H1 (cell line): ENCODE measurements at regions not wholly inside any gene's neighbourhood (a gene's known extent, or its start where the extent isn't known, plus 50 kb on each side); places are given as distances from the start of the nearest gene placed in this dataset.
A peak's percentile ranks its signal among the peaks of the same experiment; 100 is the strongest.

Source experiments
- CTCF ChIA-PET: fragments of 300-600 bp; sonication (Branson Sonifier 250); formaldehyde crosslinking; loops from one replicate; lab custom pipeline; 2021; ENCODE audit not compliant: partially characterized antibody; lab: Charles Lee
- POLR2A ChIA-PET: fragments of 300-600 bp; sonication (Branson Sonifier 250); formaldehyde crosslinking; loops from one replicate; lab custom pipeline; 2021; ENCODE audit warnings: inconsistent platforms; ENCODE audit not compliant: partially characterized antibody; lab: Charles Lee
- DNase-seq, 2 experiments: peaks; one replicate each; pipeline versions ENCODE4 v3.0.0 to v3.0.0-alpha.2; 2010 to 2022; ENCODE audit warnings: low spot score in 2 of 2, low read depth in 1 of 2, mixed read lengths in 1 of 2
- FAIRE-seq: peaks from 2 replicates; lab custom pipeline; 2011; peaks lifted over from hg19 to GRCh38; lab: Jason Lieb, UNC
- H2AFZ ChIP-seq: 2 replicates; pipeline ENCODE4 v1.8.1; 2012; ENCODE audit warnings: low read length, inconsistent platforms
- H2AK5ac ChIP-seq: 2 replicates; pipeline ENCODE4 v1.6.1; 2013; ENCODE audit warnings: low read depth, low read length
- H2BK120ac ChIP-seq: replicated peaks from 2 replicates; pipeline ENCODE3; 2013; ENCODE audit warnings: low read depth, low read length, inconsistent platforms
- H2BK12ac ChIP-seq: 2 replicates; pipeline ENCODE4 v1.6.1; 2013; ENCODE audit warnings: low read depth, low read length
- H2BK15ac ChIP-seq: 2 replicates; pipeline ENCODE4 v1.6.1; 2013; ENCODE audit warnings: low read length
- H2BK20ac ChIP-seq: 2 replicates; pipeline ENCODE4 v1.6.1; 2013; ENCODE audit warnings: low read length
- H2BK5ac ChIP-seq: 2 replicates; pipeline ENCODE4 v1.6.1; 2013; ENCODE audit warnings: low read depth, low read length
- H3K14ac ChIP-seq: 2 replicates; pipeline ENCODE4 v1.6.1; 2013; ENCODE audit warnings: inconsistent platforms; ENCODE audit not compliant: insufficient read length
- H3K18ac ChIP-seq: 2 replicates; pipeline ENCODE4 v1.6.1; 2013; ENCODE audit warnings: low read length; ENCODE audit errors: extremely low read depth
- H3K23ac ChIP-seq: 2 replicates; pipeline ENCODE4 v1.6.1; 2013; ENCODE audit warnings: inconsistent platforms; ENCODE audit not compliant: insufficient read length
- H3K23me2 ChIP-seq: 2 replicates; pipeline ENCODE4 v1.6.1; 2013; ENCODE audit warnings: low read depth, low read length
- H3K27ac ChIP-seq: 2 replicates; pipeline ENCODE4 v1.6.1; 2011; ENCODE audit warnings: low read depth, low read length, inconsistent platforms
- H3K27me3 ChIP-seq, 4 experiments: replicated peaks in 1 of 4; 1 replicate in 1 of 4; 2 replicates in 3 of 4; pipeline versions ENCODE4 v1.6.1 to v1.8.1; 2011 to 2013; ENCODE audit warnings: low read length in 3 of 4, mild to moderate bottlenecking in 3 of 4, inconsistent platforms in 2 of 4, mixed read lengths in 2 of 4, moderate library complexity in 1 of 4; ENCODE audit not compliant: control insufficient read depth in 3 of 4, insufficient read depth in 3 of 4; ENCODE audit errors: extremely low read depth in 1 of 4
- H3K36me3 ChIP-seq, 4 experiments: 2 replicates each; pipeline versions ENCODE4 v1.6.1 to v1.8.1; 2011 to 2013; ENCODE audit warnings: mild to moderate bottlenecking in 4 of 4, low read length in 3 of 4, moderate library complexity in 2 of 4, control low read depth in 1 of 4, inconsistent platforms in 1 of 4; ENCODE audit not compliant: insufficient read depth in 4 of 4, control insufficient read depth in 2 of 4
- H3K4ac ChIP-seq: replicated peaks from 2 replicates; pipeline ENCODE3; 2013; ENCODE audit warnings: low read length, low read depth, mixed read lengths, inconsistent platforms; ENCODE audit not compliant: insufficient read length
- H3K4me1 ChIP-seq, 4 experiments: replicated peaks in 1 of 4; 1 replicate in 1 of 4; 2 replicates in 3 of 4; pipeline versions ENCODE4 v1.6.1 to v1.8.1; 2011 to 2013; ENCODE audit warnings: low read length in 3 of 4, inconsistent platforms in 2 of 4, mixed read lengths in 1 of 4; ENCODE audit not compliant: insufficient read depth in 4 of 4, control insufficient read depth in 3 of 4
- H3K4me2 ChIP-seq, 2 experiments: 2 replicates each; pipeline versions ENCODE4 v1.6.1 to v1.8.1; 2011 to 2013; ENCODE audit warnings: low read depth in 2 of 2, low read length in 2 of 2, control low read depth in 1 of 2, inconsistent platforms in 1 of 2, mild to moderate bottlenecking in 1 of 2; ENCODE audit not compliant: insufficient read depth in 1 of 2
- H3K4me3 ChIP-seq, 4 experiments: fragments of 200-600, 300-600 bp in 1 of 4; sonication (generic), shearing (Covaris generic), sonication (Bioruptor Twin) in 1 of 4; 2 replicates each; pipeline versions ENCODE4 v1.5.1 to v1.8.1; 2011 to 2016; ENCODE audit warnings: low read length in 4 of 4, low read depth in 3 of 4, control low read depth in 2 of 4, inconsistent platforms in 2 of 4, mild to moderate bottlenecking in 2 of 4, mixed read lengths in 1 of 4, moderate library complexity in 1 of 4; ENCODE audit not compliant: insufficient read depth in 2 of 4; ENCODE audit errors: extremely low read depth in 1 of 4
- H3K56ac ChIP-seq: replicated peaks from 2 replicates; pipeline ENCODE3; 2013; ENCODE audit warnings: low read depth, mild to moderate bottlenecking, mixed read lengths, low read length, inconsistent platforms; ENCODE audit not compliant: insufficient read length
- H3K79me1 ChIP-seq: 2 replicates; pipeline ENCODE4 v1.6.1; 2013; ENCODE audit warnings: low read depth, low read length, control low read depth
- H3K79me2 ChIP-seq, 2 experiments: 2 replicates each; pipeline versions ENCODE4 v1.6.1 to v1.8.1; 2012 to 2013; ENCODE audit warnings: low read length in 2 of 2, mild to moderate bottlenecking in 2 of 2, inconsistent platforms in 1 of 2; ENCODE audit not compliant: insufficient read depth in 2 of 2, control insufficient read depth in 1 of 2
- H3K9ac ChIP-seq, 4 experiments: replicated peaks in 1 of 4; 1 replicate in 1 of 4; 2 replicates in 3 of 4; pipeline versions ENCODE4 v1.6.1 to v1.8.1; 2011 to 2013; ENCODE audit warnings: low read depth in 3 of 4, low read length in 3 of 4, control low read depth in 2 of 4, mild to moderate bottlenecking in 2 of 4, moderate library complexity in 2 of 4, inconsistent platforms in 1 of 4; ENCODE audit errors: extremely low read depth in 1 of 4
- H3K9me3 ChIP-seq, 2 experiments: 2 replicates each; pipeline versions ENCODE4 v1.6.1 to v1.8.1; 2012 to 2013; ENCODE audit warnings: mild to moderate bottlenecking in 2 of 2, moderate library complexity in 2 of 2, control low read depth in 1 of 2, inconsistent platforms in 1 of 2, low read depth in 1 of 2, low read length in 1 of 2, mixed read lengths in 1 of 2; ENCODE audit not compliant: insufficient read depth in 2 of 2
- H4K20me1 ChIP-seq, 2 experiments: replicated peaks in 1 of 2; 2 replicates each; pipeline versions ENCODE3 to v1.8.1; 2011 to 2013; ENCODE audit warnings: inconsistent platforms in 2 of 2, low read length in 2 of 2, mild to moderate bottlenecking in 1 of 2; ENCODE audit not compliant: insufficient read depth in 2 of 2, control insufficient read depth in 1 of 2
- H4K5ac ChIP-seq: 2 replicates; pipeline ENCODE4 v1.6.1; 2013; ENCODE audit warnings: low read length, low read depth, mixed read lengths, inconsistent platforms; ENCODE audit not compliant: insufficient read length
- H4K8ac ChIP-seq: 2 replicates; pipeline ENCODE4 v1.8.0; 2013; ENCODE audit warnings: mild to moderate bottlenecking, moderate library complexity, low read length, inconsistent platforms; ENCODE audit not compliant: insufficient read depth; ENCODE audit errors: extremely low read depth
- H4K91ac ChIP-seq: replicated peaks from 2 replicates; pipeline ENCODE3; 2013; ENCODE audit warnings: low read length, mixed read lengths, inconsistent platforms; ENCODE audit not compliant: insufficient read length
- BRCA1 ChIP-seq: IDR thresholded peaks from 2 replicates; pipeline ENCODE4 v1.6.1; 2012; ENCODE audit warnings: low read depth, low read length, improper control_type of control experiment
- E2F6 ChIP-seq: IDR thresholded peaks from 2 replicates; pipeline ENCODE4 v1.6.1; 2012; ENCODE audit warnings: inconsistent platforms
- MAFK ChIP-seq: IDR thresholded peaks from 2 replicates; pipeline ENCODE4 v1.6.1; 2012; ENCODE audit warnings: low read depth, mild to moderate bottlenecking, improper control_type of control experiment, low read length
- POLR2AphosphoS5 ChIP-seq: IDR thresholded peaks from 2 replicates; pipeline ENCODE4 v1.6.1; 2011; ENCODE audit warnings: low read depth, low read length
- WGBS, 2 experiments: shearing (Covaris generic) in 1 of 2; methylation state at CpG; one replicate each; pipeline versions ENCODE4 v1.1.6 to v1.1.7; 2013 to 2015; ENCODE audit warnings: low lambda C conversion rate in 2 of 2, mixed read lengths in 2 of 2, inconsistent platforms in 1 of 2, low coverage in 1 of 2, missing lambda C conversion rate in 1 of 2; ENCODE audit not compliant: insufficient replicate concordance in 2 of 2, insufficient coverage in 1 of 2, insufficient read length in 1 of 2; ENCODE audit errors: extremely low coverage in 1 of 2, missing lambda C conversion rate in 1 of 2; 5-methylcytosine and 5-hydroxymethylcytosine counted together

- Histone ChIP-seq H4K8ac (no peak overlapping the region), H3K27ac (no peak overlapping the region), H3K36me3 (no peaks in the 10 kb centered on the region), H3K23me2 (no peaks in the 10 kb centered on the region), H3K18ac (no peak overlapping the region), H3K4me3 (no peak overlapping the region), H3K23ac (no peak overlapping the region), H3K27me3 (no peaks in the 10 kb centered on the region), H3K4me1 (no peaks in the 10 kb centered on the region; a peak in 2 of 7 replicates), H4K5ac (no peak overlapping the region), H2AK5ac (no peak overlapping the region), H4K20me1 (no peaks in the 10 kb centered on the region), H3K4ac (no peak overlapping the region), H2BK20ac (no peak overlapping the region), H4K91ac (no peak overlapping the region), H3K9ac (no peak overlapping the region), H2BK5ac (no peak overlapping the region)
- CTCF ChIA-PET = interaction anchor here (2.0 kb wide), 1 partner anchor 68 kb away, joined by 4 read pairs; no protein-coding TSS in a partner anchor
- no peak for TF ChIP-seq E2F6
- no peak for TF ChIP-seq MAFK
- TF ChIP-seq BRCA1 = no peak
- TF ChIP-seq POLR2AphosphoS5 = no peak
- TF ChIP-seq, all 59 proteins: peak for 0
- no peak overlapping the region for H2BK12ac ChIP-seq
- POLR2A ChIA-PET = no interaction called here
- no peaks in the 10 kb centered on the region for H3K79me1 ChIP-seq
- no peaks in the 10 kb centered on the region for H3K79me2 ChIP-seq
- H3K56ac ChIP-seq = no peak overlapping the region
- 36% methylated on average over 4 of the region's 4 CpGs; no CpG with 5 or more reads in 1 of the 2 experiments for WGBS, 2 experiments
- no peaks in the 10 kb centered on the region for H3K9me3 ChIP-seq
- DNase-seq (no peak), FAIRE-seq (no peak)
- H3K4me2 ChIP-seq = no peak overlapping the region
- no peak overlapping the region for H2BK120ac ChIP-seq
- H3K14ac ChIP-seq = no peak overlapping the region
- no peak overlapping the region for H2BK15ac ChIP-seq
- 0 out of 2 replicates have a peak overlapping the region, but pooled peaks have one; percentile 16 for H2AFZ ChIP-seq
Measured at GRCh38 chr9:117858561-117858960, 154.4 kb downstream of the TLR4 start.
